ENCODE measurements at regions not wholly inside any gene's neighbourhood (a gene's known extent, or its start where the extent isn't known, plus 50 kb on each side); places are given as distances from the start of the nearest gene placed in this dataset.

DNA sequence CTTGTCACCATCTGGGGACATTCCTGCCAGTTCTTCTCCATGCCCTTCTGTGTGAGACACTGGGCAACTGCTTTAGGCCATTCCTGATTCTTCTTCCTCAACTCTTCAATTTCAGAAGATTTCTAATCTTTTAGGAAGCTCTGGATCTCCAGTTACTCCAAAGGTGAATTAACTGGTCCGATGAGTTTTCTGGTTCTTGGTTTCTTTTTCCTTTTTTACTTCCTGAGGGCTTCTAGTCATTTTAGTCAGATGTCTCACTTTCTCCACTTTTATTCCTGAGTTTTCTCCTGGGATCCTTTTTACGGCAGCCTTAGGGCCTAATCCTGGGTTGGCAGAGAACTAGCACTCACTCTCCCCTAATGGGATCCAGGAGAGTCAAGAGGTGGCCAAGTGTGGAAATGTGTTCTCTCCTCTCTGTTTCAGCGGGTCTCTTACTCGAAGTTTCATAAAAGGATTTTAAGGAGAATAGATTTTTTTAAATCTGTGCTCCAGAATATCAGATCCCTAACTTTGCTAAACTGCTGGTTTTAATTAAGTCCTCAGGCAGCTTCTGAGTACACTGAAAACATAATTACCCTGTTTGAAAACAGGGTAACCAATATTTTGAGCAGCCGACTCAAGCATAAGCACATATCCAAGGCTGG lies 107.6 kb downstream of the RMI2 start:
- no peaks in the 10 kb centered on the region for H3K27me3 ChIP-seq (ENCODE audit: insufficient read depth, low read length, poor library complexity, severe bottlenecking)
- Mint-ChIP-seq H3K9me3 (peaks cover 0 to 2% (median 0%) of the 10 kb centered on the region in 5 donors), H3K27ac (no peak overlapping the region), H3K36me3 (peaks cover 0 to 13% (median 4%) of the 10 kb centered on the region in 3 donors), H3K27me3 (no peaks in the 10 kb centered on the region), H3K4me3 (no peak overlapping the region), H3K4me1 (no peaks in the 10 kb centered on the region)
- ChIA-PET POLR2A (no interaction called here), CTCF (no interaction called here)
- no peaks in the 10 kb centered on the region for H3K36me3 ChIP-seq (ENCODE audit: insufficient read depth, low read length)
- no peaks in the 10 kb centered on the region for H3K4me1 ChIP-seq (ENCODE audit: insufficient read depth, low read length)
- no peaks in the 10 kb centered on the region for H3K9me3 ChIP-seq (ENCODE audit: low read length)
- DNase-seq, result no peak
- no peak overlapping the region for H3K27ac ChIP-seq (ENCODE audit: low read depth, low read length)
- no peak overlapping the region for H3K4me3 ChIP-seq (ENCODE audit: low read length)

DNA sequence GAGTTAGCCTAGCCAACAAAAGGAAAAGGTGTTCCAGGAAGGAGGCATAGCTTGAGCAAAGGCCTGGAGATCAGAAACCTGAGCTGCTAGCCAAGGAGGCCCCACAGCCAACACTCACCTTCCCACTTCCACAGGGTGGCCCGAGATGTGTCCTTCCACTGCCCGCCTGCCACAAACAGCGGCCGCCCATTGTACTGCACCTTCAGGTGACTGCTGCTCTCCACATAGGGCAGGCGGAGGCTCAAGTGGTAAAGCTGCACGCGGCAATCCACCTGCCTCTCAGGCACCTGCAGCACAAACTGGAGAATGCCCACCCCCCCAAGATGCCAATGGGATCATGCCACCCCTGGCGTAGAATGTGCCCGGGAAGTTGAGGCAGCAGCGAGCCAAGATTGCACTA lies 111.5 kb downstream of the RMI2 start:
- Histone ChIP-seq H3K27me3 (ENCODE audit: insufficient read depth, low read length, poor library complexity, severe bottlenecking) (no peaks in the 10 kb centered on the region), H3K4me1 (ENCODE audit: insufficient read depth, low read length) (no peaks in the 10 kb centered on the region), H3K9me3 (ENCODE audit: low read length) (no peaks in the 10 kb centered on the region), H3K4me3 (ENCODE audit: low read length) (no peak overlapping the region), H3K36me3 (ENCODE audit: insufficient read depth, low read length) (no peaks in the 10 kb centered on the region), H3K27ac (ENCODE audit: low read depth, low read length) (no peak overlapping the region)
- no peak for DNase-seq
- Mint-ChIP-seq H3K4me1 (no peaks in the 10 kb centered on the region), H3K27ac (no peak overlapping the region), H3K9me3 (peaks cover 0 to 2% (median 0%) of the 10 kb centered on the region in 5 donors), H3K27me3 (no peaks in the 10 kb centered on the region), H3K36me3 (peaks cover 0 to 13% (median 4%) of the 10 kb centered on the region in 3 donors), H3K4me3 (no peak overlapping the region)
- POLR2A ChIA-PET, result no interaction called here
- CTCF ChIA-PET, result no interaction called here

DNA sequence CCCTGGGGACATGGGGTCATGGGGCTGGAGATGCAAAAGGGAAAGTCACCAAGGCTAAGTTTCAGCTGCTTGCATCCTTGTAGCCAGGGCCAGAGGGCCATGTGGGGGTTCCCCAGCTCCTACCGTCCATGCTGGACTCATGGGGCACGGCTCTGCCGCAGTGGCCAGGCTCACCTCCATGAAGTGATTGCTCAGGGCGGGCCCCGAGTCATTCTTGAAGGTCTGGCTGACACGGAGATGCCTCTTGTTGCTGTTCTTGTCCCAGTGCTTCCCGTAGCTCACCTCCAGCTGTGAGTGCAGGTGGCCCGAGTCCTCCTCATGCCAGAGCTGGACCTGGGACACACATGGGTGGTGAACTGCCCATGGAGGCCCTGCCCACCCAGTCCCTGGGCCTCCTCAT lies 114.5 kb downstream of the RMI2 start:
- Mint-ChIP-seq H3K27ac (no peak overlapping the region), H3K36me3 (peaks cover 0 to 10% (median 3%) of the 10 kb centered on the region in 3 donors), H3K27me3 (no peaks in the 10 kb centered on the region), H3K9me3 (no peaks in the 10 kb centered on the region), H3K4me3 (no peak overlapping the region), H3K4me1 (no peaks in the 10 kb centered on the region)
- ChIA-PET CTCF (no interaction called here), POLR2A (no interaction called here)
- Histone ChIP-seq H3K9me3 (ENCODE audit: low read length) (no peaks in the 10 kb centered on the region), H3K36me3 (ENCODE audit: insufficient read depth, low read length) (no peaks in the 10 kb centered on the region), H3K4me1 (ENCODE audit: insufficient read depth, low read length) (no peaks in the 10 kb centered on the region), H3K27ac (ENCODE audit: low read depth, low read length) (no peak overlapping the region), H3K27me3 (ENCODE audit: insufficient read depth, low read length, poor library complexity, severe bottlenecking) (no peaks in the 10 kb centered on the region), H3K4me3 (ENCODE audit: low read length) (no peak overlapping the region)
- no peak for DNase-seq

DNA sequence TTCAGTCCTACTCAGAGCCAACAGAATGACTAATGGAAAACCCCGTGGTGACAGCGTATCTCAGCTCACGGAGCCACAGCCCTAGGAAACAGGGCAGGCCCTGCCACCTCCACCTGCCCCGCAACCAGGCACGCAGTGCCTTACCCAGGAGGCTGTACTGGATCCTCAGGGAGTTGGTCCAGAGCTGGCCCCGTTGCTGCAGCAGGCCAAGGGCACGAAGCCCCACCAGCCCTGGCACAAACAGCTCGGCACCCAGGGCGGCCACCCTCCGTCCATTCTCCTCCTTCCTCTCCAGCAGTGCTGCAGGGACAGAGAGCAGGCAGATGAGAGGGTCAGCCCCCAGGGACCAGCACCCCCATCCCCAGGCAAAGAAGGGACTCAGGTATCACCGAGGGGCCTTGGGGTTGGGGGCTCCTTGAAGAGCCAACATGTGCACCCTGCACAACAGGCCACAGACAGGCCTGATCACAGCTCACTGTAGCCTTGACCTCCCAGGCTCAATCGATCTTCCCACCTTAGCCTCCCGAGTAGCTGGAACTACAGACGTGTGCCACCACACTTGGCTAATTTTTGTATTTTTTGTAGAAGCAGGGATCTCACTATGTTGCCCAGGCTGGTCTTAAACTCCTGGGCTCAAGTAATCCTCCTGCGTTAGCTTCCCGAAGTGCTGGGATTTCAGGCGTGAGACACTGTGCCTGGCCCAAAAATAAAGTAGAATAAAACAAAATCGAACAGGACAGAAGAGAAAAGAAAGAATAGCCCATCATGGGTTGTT lies 115.7 kb downstream of the RMI2 start:
- no peak overlapping the region for H3K4me3 Mint-ChIP-seq
- H3K27ac Mint-ChIP-seq, result no peak overlapping the region
- ChIA-PET CTCF (no interaction called here), POLR2A (no interaction called here)
- Histone ChIP-seq H3K4me1 (ENCODE audit: insufficient read depth, low read length) (no peaks in the 10 kb centered on the region), H3K36me3 (ENCODE audit: insufficient read depth, low read length) (no peaks in the 10 kb centered on the region), H3K27me3 (ENCODE audit: insufficient read depth, low read length, poor library complexity, severe bottlenecking) (no peaks in the 10 kb centered on the region), H3K27ac (ENCODE audit: low read depth, low read length) (no peak overlapping the region), H3K4me3 (ENCODE audit: low read length) (no peak overlapping the region), H3K9me3 (ENCODE audit: low read length) (no peaks in the 10 kb centered on the region)
- no peak for DNase-seq
- no peaks in the 10 kb centered on the region for H3K9me3 Mint-ChIP-seq
- no peaks in the 10 kb centered on the region for H3K27me3 Mint-ChIP-seq
- H3K4me1 Mint-ChIP-seq, result no peaks in the 10 kb centered on the region
- H3K36me3 Mint-ChIP-seq, result peaks cover 0 to 5% (median 3%) of the 10 kb centered on the region in 3 donors

DNA sequence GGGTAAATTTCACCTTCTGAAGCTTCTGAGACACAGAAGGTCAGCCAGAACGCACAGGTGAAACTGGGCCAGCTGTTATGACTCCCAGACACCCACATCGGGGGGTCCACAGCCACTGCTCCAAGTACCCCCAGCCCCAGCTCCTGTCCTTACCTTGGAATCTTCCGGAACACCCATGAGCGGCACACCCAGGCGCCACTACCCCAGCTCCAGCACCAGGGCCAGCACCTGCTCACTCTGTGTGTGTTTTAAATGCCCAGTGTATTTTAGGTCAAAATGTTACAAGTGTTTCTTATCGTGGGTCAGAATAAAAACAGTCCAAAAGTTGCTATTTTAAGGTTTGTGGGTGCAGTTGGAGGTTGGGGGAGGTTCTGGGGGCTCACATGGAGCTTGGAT lies 116.3 kb downstream of the RMI2 start:
- no peaks in the 10 kb centered on the region for H3K27me3 ChIP-seq (ENCODE audit: insufficient read depth, low read length, poor library complexity, severe bottlenecking)
- CTCF ChIA-PET, result no interaction called here

DNA sequence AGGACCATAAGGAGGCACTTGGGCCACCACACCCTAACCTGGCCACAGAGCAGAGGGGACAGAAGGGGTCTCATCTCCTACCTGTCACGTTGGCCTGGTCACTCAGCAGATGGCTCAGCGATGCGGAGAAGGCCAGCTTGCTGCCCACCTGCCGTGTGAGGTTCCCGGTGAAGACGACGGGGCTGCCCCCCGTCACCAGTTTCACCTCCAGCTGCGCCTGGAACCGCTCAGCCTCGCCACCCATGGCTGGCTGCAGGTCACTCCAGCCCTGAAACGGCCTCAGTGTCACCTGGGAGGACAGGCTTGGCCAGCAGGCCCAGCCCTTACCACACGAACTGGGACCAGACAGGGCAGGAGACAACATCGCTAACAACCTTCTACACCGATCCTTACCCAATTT lies 116.8 kb downstream of the RMI2 start:
- H3K27me3 Mint-ChIP-seq, result no peaks in the 10 kb centered on the region
- no peaks in the 10 kb centered on the region for H3K36me3 ChIP-seq (ENCODE audit: insufficient read depth, low read length)
- H3K27me3 ChIP-seq (ENCODE audit: insufficient read depth, low read length, poor library complexity, severe bottlenecking), result no peaks in the 10 kb centered on the region
- H3K4me3 Mint-ChIP-seq, result no peak overlapping the region
- H3K4me3 ChIP-seq (ENCODE audit: low read length), result no peak overlapping the region
- peak overlapping the region in 1 of 8 donors; percentile 65 for H3K27ac Mint-ChIP-seq
- DNase-seq, result no peak
- H3K36me3 Mint-ChIP-seq, result no peaks in the 10 kb centered on the region
- no peaks in the 10 kb centered on the region for H3K9me3 Mint-ChIP-seq
- no peaks in the 10 kb centered on the region for H3K4me1 Mint-ChIP-seq
- CTCF ChIA-PET, result no interaction called here
- no peaks in the 10 kb centered on the region for H3K4me1 ChIP-seq (ENCODE audit: insufficient read depth, low read length)
- POLR2A ChIA-PET, result no interaction called here
- no peaks in the 10 kb centered on the region for H3K9me3 ChIP-seq (ENCODE audit: low read length)
- no peak overlapping the region for H3K27ac ChIP-seq (ENCODE audit: low read depth, low read length)

More for the DNA sequence above, 116.3 kb downstream of the RMI2 start:
- POLR2A ChIA-PET, result no interaction called here
- Histone ChIP-seq H3K4me3 (ENCODE audit: low read length) (no peak overlapping the region), H3K27ac (ENCODE audit: low read depth, low read length) (no peak overlapping the region), H3K9me3 (ENCODE audit: low read length) (no peaks in the 10 kb centered on the region), H3K36me3 (ENCODE audit: insufficient read depth, low read length) (no peaks in the 10 kb centered on the region), H3K4me1 (ENCODE audit: insufficient read depth, low read length) (no peaks in the 10 kb centered on the region)
- H3K4me3 Mint-ChIP-seq, result no peak overlapping the region
- no peaks in the 10 kb centered on the region for H3K4me1 Mint-ChIP-seq
- peaks cover 0 to under 1% (median 0%) of the 10 kb centered on the region in 3 donors for H3K36me3 Mint-ChIP-seq
- H3K27ac Mint-ChIP-seq, result no peak overlapping the region
- no peaks in the 10 kb centered on the region for H3K27me3 Mint-ChIP-seq
- DNase-seq, result no peak
- no peaks in the 10 kb centered on the region for H3K9me3 Mint-ChIP-seq

DNA sequence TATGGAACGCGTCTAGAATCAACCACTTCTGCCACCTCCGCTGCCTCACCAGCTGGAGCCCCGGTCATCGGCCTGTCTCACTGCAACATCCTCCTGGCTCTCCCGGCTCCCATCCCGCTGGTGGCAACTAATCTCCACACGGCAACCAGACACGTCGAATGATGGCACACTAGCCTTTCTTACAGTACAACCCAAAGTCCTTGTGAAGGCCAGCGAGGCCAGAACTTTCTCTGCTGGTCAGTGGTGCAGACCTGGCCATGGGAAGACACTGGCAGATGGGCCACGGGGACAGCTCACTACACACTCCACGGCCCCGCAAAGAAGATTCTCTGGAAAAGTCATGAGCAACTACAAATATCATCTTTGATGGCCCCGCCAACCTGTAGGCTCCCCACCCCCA lies 117.6 kb downstream of the RMI2 start:
- no peaks in the 10 kb centered on the region for H3K4me1 Mint-ChIP-seq
- no peaks in the 10 kb centered on the region for H3K36me3 ChIP-seq (ENCODE audit: insufficient read depth, low read length)
- H3K27ac Mint-ChIP-seq, result no peak overlapping the region
- no peaks in the 10 kb centered on the region for H3K4me1 ChIP-seq (ENCODE audit: insufficient read depth, low read length)
- no peaks in the 10 kb centered on the region for H3K27me3 ChIP-seq (ENCODE audit: insufficient read depth, low read length, poor library complexity, severe bottlenecking)
- no peaks in the 10 kb centered on the region for H3K9me3 ChIP-seq (ENCODE audit: low read length)
- no peaks in the 10 kb centered on the region for H3K36me3 Mint-ChIP-seq
- ChIA-PET POLR2A (no interaction called here), CTCF (interaction anchor here (1.3 kb wide), 1 partner anchor 67 kb away, joined by 3 read pairs; no protein-coding TSS in a partner anchor)
- DNase-seq, result no peak
- no peak overlapping the region for H3K4me3 ChIP-seq (ENCODE audit: low read length)
- H3K4me3 Mint-ChIP-seq, result no peak overlapping the region
- no peak overlapping the region for H3K27ac ChIP-seq (ENCODE audit: low read depth, low read length)
- no peaks in the 10 kb centered on the region for H3K27me3 Mint-ChIP-seq
- H3K9me3 Mint-ChIP-seq, result no peaks in the 10 kb centered on the region

DNA sequence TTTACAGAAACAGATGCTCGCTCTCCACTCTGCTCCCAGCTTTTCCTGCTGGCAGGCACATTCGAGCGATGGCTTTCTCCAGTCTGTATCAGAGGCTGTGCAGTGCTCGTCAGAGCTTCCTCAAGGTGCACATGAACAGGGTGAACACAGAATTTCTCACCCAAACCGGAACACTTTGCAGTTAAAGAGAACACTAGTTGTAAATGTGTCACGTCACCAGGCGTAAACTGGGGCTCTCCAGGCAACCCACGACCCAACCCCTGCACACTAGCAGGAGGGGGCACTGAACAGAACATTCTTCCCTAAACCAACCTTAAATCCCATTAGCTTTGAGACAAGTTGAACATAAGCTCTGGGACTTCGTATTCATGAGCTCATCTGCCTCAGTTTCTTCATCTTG lies 119.0 kb downstream of the RMI2 start:
- no peak overlapping the region for H3K27ac Mint-ChIP-seq
- Histone ChIP-seq H3K27me3 (ENCODE audit: insufficient read depth, low read length, poor library complexity, severe bottlenecking) (no peaks in the 10 kb centered on the region), H3K36me3 (ENCODE audit: insufficient read depth, low read length) (no peaks in the 10 kb centered on the region), H3K4me1 (ENCODE audit: insufficient read depth, low read length) (no peaks in the 10 kb centered on the region), H3K9me3 (ENCODE audit: low read length) (no peaks in the 10 kb centered on the region), H3K4me3 (ENCODE audit: low read length) (no peak overlapping the region), H3K27ac (ENCODE audit: low read depth, low read length) (no peak overlapping the region)
- POLR2A ChIA-PET, result no interaction called here
- no peaks in the 10 kb centered on the region for H3K4me1 Mint-ChIP-seq
- no peak overlapping the region for H3K4me3 Mint-ChIP-seq
- no peaks in the 10 kb centered on the region for H3K9me3 Mint-ChIP-seq
- DNase-seq, result no peak
- H3K36me3 Mint-ChIP-seq, result no peaks in the 10 kb centered on the region
- CTCF ChIA-PET, result interaction anchor here (1.3 kb wide), 1 partner anchor 68 kb away, joined by 3 read pairs; no protein-coding TSS in a partner anchor
- H3K27me3 Mint-ChIP-seq, result peaks cover 0 to 3% of the 10 kb centered on the region in 2 donors
